HG03097 (cell line): ENCODE measurements at regions not wholly inside any gene's neighbourhood (a gene's known extent, or its start where the extent isn't known, plus 50 kb on each side); places are given as distances from the start of the nearest gene placed in this dataset.
"Not testable (repeated sequence)": the region's sequence is repeated elsewhere in the genome, so short reads cannot be mapped to it uniquely, and the experiment has no call there.

Experiments used
- ATAC-seq: cut with Tn5 transposase; IDR thresholded peaks from one replicate; pipeline ENCODE4 v1.9.1; 2021; ENCODE audit not compliant: unreplicated experiment, low FRiP score

DNA sequence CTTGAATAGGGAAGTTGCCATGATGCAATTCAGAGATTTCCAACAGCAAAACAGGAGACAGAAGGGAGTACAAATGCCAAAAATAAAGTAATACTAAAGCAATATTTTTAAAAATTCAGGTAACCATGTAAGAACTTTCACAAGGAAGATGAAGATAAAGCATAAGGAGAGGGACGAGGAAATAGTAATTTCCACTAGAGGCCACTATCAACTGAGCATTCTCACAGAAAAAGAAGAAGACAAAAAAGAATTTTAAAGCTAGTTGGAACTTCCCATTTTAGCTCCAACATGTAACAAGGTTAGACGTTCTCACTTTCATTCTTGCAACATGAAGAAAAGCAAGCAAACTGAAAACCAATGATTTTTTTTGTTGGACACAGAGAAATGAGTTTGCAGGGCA is 779.9 kb upstream of the CDH6 start:
- ATAC-seq: no peak

- ATAC-seq: no peak
Measured at GRCh38 chr5:30405821-30406220, 787.7 kb upstream of the CDH6 start.

DNA sequence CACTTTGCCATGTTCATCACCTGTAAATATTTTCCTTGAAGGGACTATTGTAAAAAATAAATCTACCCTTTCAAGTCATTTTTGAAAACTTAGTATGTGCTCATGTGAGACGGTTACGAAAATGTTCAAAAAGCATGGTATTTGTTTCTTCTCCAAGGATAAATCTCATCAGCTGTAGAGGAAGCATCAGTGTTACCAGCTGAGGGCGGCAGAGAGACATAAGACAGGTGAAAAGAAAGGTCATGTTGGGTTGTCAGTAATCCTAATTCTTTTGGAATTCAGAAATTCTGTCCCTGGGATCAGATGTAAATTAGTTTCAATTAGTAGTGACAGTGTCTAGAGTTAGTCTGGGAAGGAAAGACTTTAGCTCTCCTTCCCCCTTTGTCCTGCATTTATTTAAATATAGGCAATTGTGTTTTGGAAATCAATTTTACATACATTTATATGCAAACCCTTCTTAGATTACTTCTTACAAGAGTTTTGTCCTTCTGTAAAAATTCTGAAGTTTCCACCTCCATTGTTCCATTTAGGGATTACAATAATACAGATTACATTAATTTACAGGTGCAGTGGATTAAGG is 791.9 kb upstream of the CDH6 start:
- ATAC-seq: no peak

GRCh38 chr5:30398423-30398822 is 795.1 kb upstream of the CDH6 start:
- ATAC-seq: no peak

DNA sequence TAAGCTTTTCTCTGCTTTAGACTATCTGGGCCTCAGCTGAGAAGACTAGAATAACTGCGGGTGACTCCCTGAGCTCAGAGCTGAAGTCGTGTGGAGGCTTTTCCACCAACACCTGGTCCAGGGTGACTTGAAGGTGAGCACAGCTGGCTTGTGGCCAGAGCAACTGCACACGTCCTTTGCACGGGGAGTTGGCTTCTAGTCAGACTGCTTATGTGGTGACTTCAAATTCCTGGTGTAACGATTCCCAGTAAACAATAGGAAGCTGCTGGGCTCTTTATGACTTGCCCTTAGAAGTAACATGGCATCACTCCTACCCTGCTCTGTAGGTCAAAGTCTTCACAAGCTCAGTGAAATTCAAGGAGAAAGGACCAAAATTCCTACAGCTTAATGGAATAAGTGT is 800.6 kb upstream of the CDH6 start:
- no peak for ATAC-seq

DNA sequence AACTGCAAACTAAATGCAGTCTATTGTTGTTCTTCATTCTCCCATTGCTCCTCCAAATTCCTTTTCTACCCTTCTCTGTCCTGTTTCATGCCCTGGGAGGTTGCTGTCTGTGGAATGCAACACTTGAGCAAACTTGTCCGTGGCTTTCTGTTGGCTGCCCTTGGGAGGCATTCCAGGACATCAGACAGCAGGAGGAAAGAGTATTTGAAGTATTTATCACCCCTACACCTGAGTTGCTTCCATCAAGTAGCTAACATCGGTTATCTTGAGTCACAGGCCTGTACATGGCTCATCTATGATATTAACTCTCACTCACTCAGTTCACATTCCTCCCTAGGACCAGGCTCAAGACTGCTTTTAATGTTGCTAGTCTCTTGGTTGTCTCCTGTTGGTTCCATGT is 803.4 kb upstream of the CDH6 start:
- no peak for ATAC-seq

DNA sequence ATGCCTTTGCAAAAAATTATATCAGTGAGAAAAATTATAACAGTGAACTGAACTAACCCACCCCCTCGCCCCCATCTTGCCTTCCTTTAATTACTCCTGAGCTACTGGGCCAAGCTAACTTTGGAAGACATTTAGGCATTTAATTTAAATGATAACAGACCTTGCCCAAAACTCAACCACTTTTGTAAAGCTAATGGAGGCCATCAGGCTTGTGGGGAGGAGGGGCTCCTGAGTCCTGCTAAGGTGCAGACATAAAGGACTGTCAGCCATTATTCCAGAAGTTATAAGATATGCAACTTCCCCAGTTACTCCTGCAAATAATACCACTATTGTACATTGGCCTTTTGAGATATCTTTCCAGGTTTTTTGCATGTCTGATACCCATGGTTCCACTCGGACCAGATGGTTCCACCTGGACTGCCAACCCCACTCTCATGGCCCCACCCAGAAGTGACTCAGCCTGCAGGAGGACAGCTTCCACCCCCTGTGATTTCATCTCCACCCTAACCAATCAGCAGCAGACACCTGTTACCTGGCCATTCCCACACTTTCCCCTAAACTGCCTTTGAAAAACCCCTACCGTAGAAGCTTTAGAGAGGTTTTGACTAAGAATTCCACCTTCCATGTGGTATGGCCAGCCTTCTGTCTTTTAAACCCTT is 805.4 kb upstream of the CDH6 start:
- no peak for ATAC-seq

DNA sequence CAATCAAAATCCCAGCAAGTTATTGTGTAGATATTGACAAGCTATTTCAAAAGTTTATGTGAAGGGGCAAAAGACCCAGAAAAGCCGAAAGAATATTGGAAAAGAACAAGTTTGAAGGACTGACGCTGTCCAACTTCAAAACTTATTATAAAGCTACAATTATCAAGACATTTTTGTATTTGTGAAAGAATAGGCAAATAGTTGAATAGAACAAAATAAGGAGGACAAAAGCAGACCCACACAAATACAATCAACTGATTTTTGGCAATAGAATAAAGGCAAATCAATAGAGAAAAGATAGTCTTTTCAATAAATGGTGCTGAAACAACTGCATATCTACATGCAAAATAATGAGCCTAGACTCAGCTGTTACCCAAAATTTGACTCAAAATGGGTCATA is 807.7 kb upstream of the CDH6 start:
- no peak for ATAC-seq

GRCh38 chr5:30384171-30384570 is 809.3 kb upstream of the CDH6 start:
- no peak for ATAC-seq

DNA sequence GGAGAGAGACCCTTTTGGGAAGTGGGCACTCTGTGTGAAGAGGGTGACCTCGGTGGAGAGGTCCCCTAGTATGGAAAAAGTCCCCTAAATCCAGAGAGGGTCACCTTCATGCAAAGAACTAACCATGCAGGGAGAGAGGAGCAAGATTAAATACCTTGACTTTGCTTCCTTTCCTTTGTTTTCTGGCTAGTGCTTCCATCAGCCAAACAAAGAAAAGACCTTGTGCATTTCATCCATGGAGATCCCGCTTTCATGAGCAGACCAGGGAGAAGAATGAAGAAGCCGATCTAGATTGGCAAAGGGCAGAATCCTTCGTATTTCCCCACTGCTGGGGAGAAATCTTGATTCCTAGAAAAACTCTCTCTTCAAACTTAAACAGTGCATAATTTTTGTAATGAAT is 813.3 kb upstream of the CDH6 start:
- no peak for ATAC-seq

- ATAC-seq: no peak
Measured at GRCh38 chr5:30376848-30377247, 816.6 kb upstream of the CDH6 start.

- no peak for ATAC-seq
Measured at GRCh38 chr5:30368064-30368463, 825.4 kb upstream of the CDH6 start.

- ATAC-seq: not testable (repeated sequence)
Measured at GRCh38 chr5:30365031-30365430, 828.5 kb upstream of the CDH6 start.

GRCh38 chr5:30357371-30357770 is 836.1 kb upstream of the CDH6 start:
- no peak for ATAC-seq

DNA sequence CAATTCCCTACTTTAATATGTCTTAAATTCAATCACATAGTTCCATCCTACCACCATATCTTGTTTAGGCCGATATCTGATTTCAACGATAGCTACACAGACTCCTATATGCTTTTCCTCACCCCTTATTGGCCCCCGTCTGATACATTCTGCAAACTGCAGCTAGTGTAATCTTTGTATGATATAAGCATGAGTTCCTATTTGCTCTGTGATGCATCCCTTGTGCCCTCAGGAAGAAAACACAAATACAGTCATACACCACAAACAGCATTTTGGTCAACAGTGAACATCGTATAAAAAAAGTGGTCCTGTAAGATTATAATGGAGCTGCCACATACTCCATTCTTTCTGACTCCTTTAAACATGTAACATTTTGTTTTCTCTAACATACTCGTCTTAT is 837.8 kb upstream of the CDH6 start:
- no peak for ATAC-seq

DNA sequence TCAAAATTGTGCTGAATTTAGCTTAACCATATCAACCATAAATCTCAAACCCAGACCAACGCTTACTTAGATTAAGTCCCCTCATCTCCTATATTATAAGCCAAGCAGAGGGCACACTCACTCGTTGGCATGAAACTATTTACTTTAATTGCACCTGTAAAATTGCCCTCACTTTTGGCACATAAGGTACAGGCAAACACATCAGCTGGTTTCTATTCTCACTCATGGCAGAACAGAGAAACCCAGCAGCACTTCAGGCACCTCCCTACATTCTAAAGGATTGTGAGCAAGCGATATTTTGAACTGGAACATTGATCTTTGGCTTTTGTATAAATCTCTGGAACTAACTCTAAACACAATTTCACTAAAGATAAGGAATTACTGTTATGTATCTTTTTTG is 845.6 kb upstream of the CDH6 start:
- no peak for ATAC-seq

DNA sequence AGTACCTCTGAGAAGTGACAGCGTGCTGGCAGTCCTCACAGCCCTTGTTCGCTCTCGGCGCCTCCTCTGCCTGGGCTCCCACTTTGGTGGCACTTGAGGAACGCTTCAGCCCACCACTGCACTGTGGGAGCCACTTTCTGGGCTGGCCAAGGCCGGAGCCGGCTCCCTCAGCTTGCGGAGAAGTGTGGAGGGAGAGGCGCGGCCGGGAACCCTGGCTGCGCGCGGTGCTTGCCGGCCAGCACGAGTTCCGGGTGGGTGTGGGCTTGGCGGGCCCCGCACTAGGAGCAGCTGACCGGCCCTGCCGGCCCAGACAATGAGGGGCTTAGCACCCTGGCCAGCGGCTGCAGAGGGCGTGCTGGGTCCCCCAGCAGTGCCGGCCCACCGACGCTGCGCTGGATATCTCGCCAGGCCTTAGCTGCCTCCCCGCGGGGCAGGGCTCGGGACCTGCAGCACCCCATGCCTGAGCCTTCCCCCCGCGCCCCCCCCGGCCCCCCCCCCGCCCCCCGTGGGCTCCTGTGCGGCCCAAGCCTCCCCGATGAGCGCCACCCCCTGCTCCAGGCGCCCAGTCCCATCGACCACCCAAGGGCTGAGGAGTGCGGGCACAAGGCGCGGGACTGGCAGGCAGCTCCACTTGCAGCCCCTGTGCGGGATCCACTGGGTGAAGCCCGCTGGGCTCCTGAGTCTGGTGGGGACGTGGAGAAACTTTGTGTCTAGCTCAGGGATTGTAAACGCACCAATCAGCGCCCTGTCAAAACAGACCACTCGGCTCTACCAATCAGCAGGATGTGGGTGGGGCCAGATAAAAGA is 847.7 kb upstream of the CDH6 start:
- ATAC-seq: not testable (repeated sequence)

DNA sequence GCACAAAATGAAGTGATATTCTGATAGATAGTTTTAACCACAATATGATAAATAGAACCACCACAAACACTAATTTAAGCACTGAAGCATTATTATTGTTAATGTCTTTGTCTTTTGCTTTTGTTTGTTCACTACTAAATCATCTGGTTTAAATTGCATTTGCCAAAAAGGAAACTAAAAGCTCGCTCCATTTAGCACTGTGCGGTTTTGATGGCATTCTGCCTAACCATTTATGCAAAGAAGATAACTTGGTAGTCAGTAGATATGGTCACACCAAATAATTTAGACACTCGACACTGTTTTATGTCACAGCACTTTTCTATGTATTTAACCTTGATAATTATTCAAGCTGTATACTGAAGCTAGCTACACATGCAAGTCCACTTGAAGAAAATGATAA is 849.8 kb upstream of the CDH6 start:
- no peak for ATAC-seq

GRCh38 chr5:30341466-30341865 is 852.0 kb upstream of the CDH6 start:
- no peak for ATAC-seq

- ATAC-seq: no peak
Measured at GRCh38 chr5:30337084-30337573, 856.4 kb upstream of the CDH6 start.

DNA sequence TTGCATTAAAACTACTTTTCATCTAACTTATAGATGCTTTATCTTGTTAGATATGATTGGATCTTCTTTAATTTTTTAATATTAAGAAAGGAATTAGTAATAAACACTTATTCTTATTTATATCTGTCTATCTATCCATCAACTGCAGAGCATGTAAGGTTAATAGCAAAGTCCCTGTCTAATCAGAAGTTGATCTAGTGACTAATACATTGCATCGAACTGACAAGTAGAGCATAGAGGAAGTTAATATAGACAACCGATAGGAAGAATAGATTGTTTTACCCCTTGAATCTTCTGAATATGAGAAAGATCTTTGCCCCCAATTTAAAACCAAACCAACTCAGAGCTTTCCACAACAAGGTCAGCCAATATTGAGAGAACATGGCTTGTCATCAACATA is 862.0 kb upstream of the CDH6 start:
- ATAC-seq: no peak

- no peak for ATAC-seq
Measured at GRCh38 chr5:30325795-30326194, 867.7 kb upstream of the CDH6 start.
